Loucy (cell line): ENCODE measurements at regions not wholly inside any gene's neighbourhood (a gene's known extent, or its start where the extent isn't known, plus 50 kb on each side); places are given as distances from the start of the nearest gene placed in this dataset.

Source experiments
- H2AFZ ChIP-seq: fragments of 200-600 bp; sonication (generic); 2 replicates; pipeline ENCODE4 v1.6.0; 2016; ENCODE audit warnings: antibody characterized with exemption, mild to moderate bottlenecking, low read length, moderate library complexity
- H3F3A ChIP-seq: fragments of 200-600 bp; 2 replicates; pipeline ENCODE4 v1.6.0; 2016; ENCODE audit warnings: antibody characterized with exemption, low read depth, mild to moderate bottlenecking
- H3K27me3 ChIP-seq: fragments of 200-600 bp; sonication (generic); 2 replicates; pipeline ENCODE4 v1.6.1; 2014; ENCODE audit warnings: low read length, mild to moderate bottlenecking; ENCODE audit not compliant: insufficient read depth, poor library complexity, severe bottlenecking
- H3K36me3 ChIP-seq: fragments of 200-600 bp; sonication (generic); 2 replicates; pipeline ENCODE4 v1.6.1; 2016; ENCODE audit warnings: low read length; ENCODE audit not compliant: insufficient read depth
- H3K4me1 ChIP-seq: fragments of 200-600 bp; sonication (generic); 2 replicates; pipeline ENCODE4 v1.5.1; 2014; ENCODE audit warnings: low read length, mild to moderate bottlenecking; ENCODE audit not compliant: insufficient read depth, poor library complexity, severe bottlenecking
- H3K4me2 ChIP-seq: fragments of 200-600 bp; sonication (generic); 2 replicates; pipeline ENCODE4 v1.6.0; 2014; ENCODE audit warnings: antibody characterized with exemption, low read length, low read depth, mild to moderate bottlenecking; ENCODE audit not compliant: poor library complexity, severe bottlenecking
- H3K4me3 ChIP-seq: fragments of 200-600 bp; sonication (generic); 2 replicates; pipeline ENCODE4 v1.5.1; 2014; ENCODE audit warnings: low read length, mild to moderate bottlenecking, mixed read lengths; ENCODE audit not compliant: poor library complexity, severe bottlenecking
- H3K79me2 ChIP-seq: fragments of 200-600 bp; sonication (generic); 2 replicates; pipeline ENCODE4 v1.6.1; 2014; ENCODE audit warnings: low read length; ENCODE audit not compliant: insufficient read depth
- H3K9ac ChIP-seq: fragments of 200-600 bp; sonication (generic); 2 replicates; pipeline ENCODE4 v1.6.0; 2014; ENCODE audit warnings: mild to moderate bottlenecking, low read depth, low read length, moderate library complexity; ENCODE audit not compliant: poor library complexity, severe bottlenecking
- H3K9me2 ChIP-seq: fragments of 200-600 bp; sonication (generic); replicated peaks from 2 replicates; pipeline ENCODE4 v1.6.1; 2016; ENCODE audit warnings: low read depth, low read length, mixed read lengths
- H3K9me3 ChIP-seq: fragments of 200-600 bp; sonication (generic); 2 replicates; pipeline ENCODE4 v1.6.1; 2014; ENCODE audit warnings: mild to moderate bottlenecking, antibody characterized with exemption, low read length, low read depth; ENCODE audit not compliant: insufficient read depth
- H4K20me1 ChIP-seq: fragments of 200-600 bp; sonication (generic); 2 replicates; pipeline ENCODE4 v1.6.0; 2014; ENCODE audit warnings: antibody characterized with exemption, low read length, mild to moderate bottlenecking; ENCODE audit not compliant: insufficient read depth, poor library complexity, severe bottlenecking
- EZH2phosphoT487 ChIP-seq: fragments of 200-600 bp; IDR thresholded peaks from 2 replicates; pipeline ENCODE4 v1.6.1; 2018; ENCODE audit warnings: antibody characterized with exemption, mild to moderate bottlenecking, moderate library complexity, borderline replicate concordance
- TF ChIP-seq, protein P1 (sequence below): fragments of 200-600 bp; sonication (generic); conservative IDR thresholded peaks from 2 replicates; pipeline ENCODE4 v1.5.1; 2014; ENCODE audit warnings: mild to moderate bottlenecking, antibody characterized with exemption, low read length

DNA sequence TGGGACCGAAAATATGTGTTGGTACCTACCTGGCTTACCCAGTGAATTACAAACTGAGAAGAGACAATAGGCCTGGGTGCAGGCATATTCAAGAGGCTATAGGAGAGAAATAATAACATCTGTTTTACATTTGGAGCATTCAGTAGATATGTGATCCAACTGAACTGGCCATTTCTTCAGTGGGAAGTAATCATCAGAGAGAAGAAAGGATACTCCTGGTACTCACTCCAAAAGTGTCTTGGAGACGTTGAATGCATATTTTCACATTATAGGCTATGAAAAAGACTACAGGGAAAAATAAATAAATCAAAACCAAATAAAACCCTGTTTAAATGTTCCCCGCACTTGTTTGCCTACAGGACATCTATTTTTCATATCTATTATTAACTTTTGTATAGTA, 1680.3 kb downstream of the REEP3 start:
- Histone ChIP-seq H4K20me1 (no peaks in the 10 kb centered on the region), H3F3A (no peaks in the 10 kb centered on the region), H3K9ac (no peak overlapping the region), H3K79me2 (no peaks in the 10 kb centered on the region), H3K36me3 (no peaks in the 10 kb centered on the region), H3K4me2 (no peak overlapping the region), H3K4me3 (no peak overlapping the region), H3K4me1 (no peaks in the 10 kb centered on the region), H3K27me3 (no peaks in the 10 kb centered on the region), H2AFZ (no peak overlapping the region), H3K9me2 (no peaks in the 10 kb centered on the region), H3K9me3 (no peaks in the 10 kb centered on the region)
- TF ChIP-seq, protein P1, sequence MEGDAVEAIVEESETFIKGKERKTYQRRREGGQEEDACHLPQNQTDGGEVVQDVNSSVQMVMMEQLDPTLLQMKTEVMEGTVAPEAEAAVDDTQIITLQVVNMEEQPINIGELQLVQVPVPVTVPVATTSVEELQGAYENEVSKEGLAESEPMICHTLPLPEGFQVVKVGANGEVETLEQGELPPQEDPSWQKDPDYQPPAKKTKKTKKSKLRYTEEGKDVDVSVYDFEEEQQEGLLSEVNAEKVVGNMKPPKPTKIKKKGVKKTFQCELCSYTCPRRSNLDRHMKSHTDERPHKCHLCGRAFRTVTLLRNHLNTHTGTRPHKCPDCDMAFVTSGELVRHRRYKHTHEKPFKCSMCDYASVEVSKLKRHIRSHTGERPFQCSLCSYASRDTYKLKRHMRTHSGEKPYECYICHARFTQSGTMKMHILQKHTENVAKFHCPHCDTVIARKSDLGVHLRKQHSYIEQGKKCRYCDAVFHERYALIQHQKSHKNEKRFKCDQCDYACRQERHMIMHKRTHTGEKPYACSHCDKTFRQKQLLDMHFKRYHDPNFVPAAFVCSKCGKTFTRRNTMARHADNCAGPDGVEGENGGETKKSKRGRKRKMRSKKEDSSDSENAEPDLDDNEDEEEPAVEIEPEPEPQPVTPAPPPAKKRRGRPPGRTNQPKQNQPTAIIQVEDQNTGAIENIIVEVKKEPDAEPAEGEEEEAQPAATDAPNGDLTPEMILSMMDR: no peak
- TF ChIP-seq EZH2phosphoT487: no peak

DNA sequence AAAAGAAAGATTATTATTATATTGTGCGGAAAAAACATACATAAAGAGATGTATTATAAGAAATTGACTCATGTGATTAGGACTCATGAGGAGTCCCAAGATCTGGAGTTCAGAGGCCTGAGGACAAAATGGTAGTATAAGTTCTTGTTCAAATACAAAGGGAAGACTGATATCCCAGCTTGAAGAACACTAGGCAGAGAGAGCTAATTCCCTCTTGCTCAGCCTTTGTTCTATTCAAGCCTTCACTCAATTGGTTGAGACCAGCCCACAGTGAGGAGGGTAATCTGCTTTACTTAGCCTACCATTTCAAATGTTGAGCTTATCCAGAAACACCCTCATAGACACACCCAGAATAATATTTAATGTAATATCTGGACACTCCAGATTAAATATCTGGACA, 1683.8 kb downstream of the REEP3 start:
- Histone ChIP-seq H3K9me2 (no peaks in the 10 kb centered on the region), H2AFZ (no peak overlapping the region), H3K27me3 (no peaks in the 10 kb centered on the region), H3K4me3 (no peak overlapping the region), H4K20me1 (no peaks in the 10 kb centered on the region), H3K9ac (no peak overlapping the region), H3K9me3 (no peaks in the 10 kb centered on the region), H3F3A (no peaks in the 10 kb centered on the region), H3K36me3 (no peaks in the 10 kb centered on the region), H3K4me1 (no peaks in the 10 kb centered on the region), H3K79me2 (no peaks in the 10 kb centered on the region), H3K4me2 (no peak overlapping the region)
- TF ChIP-seq EZH2phosphoT487: no peak
- TF ChIP-seq, protein P1: no peak

DNA sequence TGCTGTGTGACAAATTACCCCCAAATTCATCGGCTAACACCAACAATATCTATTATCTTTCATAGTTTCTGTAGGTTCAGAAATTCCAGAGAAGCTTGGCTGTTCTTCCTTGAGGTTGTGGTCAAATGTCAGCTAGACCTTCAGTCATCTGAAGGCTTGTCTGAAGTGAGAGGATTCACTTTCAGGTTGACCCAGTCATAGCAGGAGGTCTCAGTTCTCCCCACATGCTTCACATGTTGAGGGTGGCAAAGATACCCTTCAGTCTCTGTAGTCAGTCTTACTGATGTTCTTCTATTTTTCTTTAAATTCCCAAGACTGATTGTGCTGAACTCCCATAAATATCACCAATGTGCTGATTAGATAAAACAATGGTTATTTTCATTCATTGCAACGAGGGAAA, 1692.0 kb downstream of the REEP3 start:
- Histone ChIP-seq H3K4me2 (no peak overlapping the region), H3K9me3 (no peaks in the 10 kb centered on the region), H3K79me2 (no peaks in the 10 kb centered on the region), H3K36me3 (no peaks in the 10 kb centered on the region), H2AFZ (no peak overlapping the region), H3K9ac (no peak overlapping the region), H3K4me1 (no peaks in the 10 kb centered on the region), H3K9me2 (no peaks in the 10 kb centered on the region), H4K20me1 (no peaks in the 10 kb centered on the region), H3F3A (no peaks in the 10 kb centered on the region), H3K4me3 (no peak overlapping the region), H3K27me3 (no peaks in the 10 kb centered on the region)
- TF ChIP-seq EZH2phosphoT487: no peak
- TF ChIP-seq, protein P1: no peak
